K562 (cell line): ENCODE measurements at regions not wholly inside any gene's neighbourhood (a gene's known extent, or its start where the extent isn't known, plus 50 kb on each side); places are given as distances from the start of the nearest gene placed in this dataset.
A peak's percentile ranks its signal among the peaks of the same experiment; 100 is the strongest.

Experiments used
- CBX3 ChIP-seq, 2 experiments: IDR thresholded peaks; 1 replicate in 1 of 2; 2 replicates in 1 of 2; pipeline ENCODE4 v1.6.1; 2012; ENCODE audit warnings: inconsistent platforms in 2 of 2, low read length in 2 of 2, borderline replicate concordance in 1 of 2, control low read depth in 1 of 2
- CTBP1 ChIP-seq: fragments of 450-650 bp; IDR thresholded peaks from 2 replicates; pipeline ENCODE4 v1.6.1; 2016; ENCODE audit warnings: borderline replicate concordance
- DNMT1 ChIP-seq: fragments of 450-650 bp; IDR thresholded peaks from 2 replicates; pipeline ENCODE4 v1.6.1; 2016; ENCODE audit warnings: antibody characterized with exemption, mild to moderate bottlenecking
- ELF1 ChIP-seq: fragments of 200-800 bp; sonication (Bioruptor generic); IDR thresholded peaks from 2 replicates; pipeline ENCODE4 v1.6.1; 2016; ENCODE audit warnings: missing genetic modification characterization, missing compliant biosample characterization
- ELF2 ChIP-seq: fragments of 250-450 bp; sonication (Bioruptor Pico); IDR thresholded peaks from 2 replicates; pipeline ENCODE4 v1.5.0; 2021; ENCODE audit warnings: mild to moderate bottlenecking
- ETS2 ChIP-seq: IDR thresholded peaks from 2 replicates; pipeline ENCODE4 v1.6.1; 2016; ENCODE audit warnings: borderline replicate concordance, missing genetic modification characterization, mild to moderate bottlenecking, moderate library complexity, missing compliant biosample characterization; ENCODE audit not compliant: poor library complexity, severe bottlenecking
- FOS ChIP-seq: IDR thresholded peaks from 3 replicates; pipeline ENCODE4 v1.6.1; 2011; ENCODE audit not compliant: insufficient read length; ENCODE audit errors: extremely low read depth
- FOSL1 ChIP-seq: fragments of 200-800 bp; sonication (Bioruptor generic); conservative IDR thresholded peaks from 2 replicates; pipeline ENCODE4 v1.6.1; 2016; ENCODE audit warnings: missing genetic modification characterization, missing compliant biosample characterization
- FOXA3 ChIP-seq, 2 experiments: fragments of 450-650 bp in 1 of 2; sonication (generic) in 1 of 2; formaldehyde crosslinking; IDR thresholded peaks in 1 of 2; conservative IDR thresholded peaks in 1 of 2; 2 replicates each; pipeline versions ENCODE4 v1.4.0 to v1.8.0; 2020 to 2022; ENCODE audit warnings: mild to moderate bottlenecking in 2 of 2, missing genetic modification reagents in 1 of 2
- FOXJ3 ChIP-seq: sonication (generic); formaldehyde crosslinking; IDR thresholded peaks from 2 replicates; pipeline ENCODE4 v1.4.0; 2020; ENCODE audit warnings: mild to moderate bottlenecking, missing genetic modification reagents
- HDAC1 ChIP-seq, 2 experiments: fragments of 450-650 bp; IDR thresholded peaks; 2 replicates each; pipeline ENCODE4 v1.6.1; 2016 to 2017; ENCODE audit warnings: inconsistent platforms in 1 of 2, mild to moderate bottlenecking in 1 of 2, moderate library complexity in 1 of 2
- HDAC2 ChIP-seq: fragments of 450-650 bp; IDR thresholded peaks from 2 replicates; pipeline ENCODE4 v1.6.1; 2016; ENCODE audit warnings: mild to moderate bottlenecking
- HMG20A ChIP-seq: fragments of 450-650 bp; formaldehyde crosslinking; conservative IDR thresholded peaks from 2 replicates; pipeline ENCODE4 v1.4.0; 2020; ENCODE audit warnings: mild to moderate bottlenecking, mixed read lengths
- MAFG ChIP-seq: fragments of 450-650 bp; conservative IDR thresholded peaks from 2 replicates; pipeline ENCODE4 v1.6.1; 2016; ENCODE audit warnings: missing genetic modification characterization, missing compliant biosample characterization
- MEF2A ChIP-seq: IDR thresholded peaks from 2 replicates; pipeline ENCODE4 v1.6.1; 2011; ENCODE audit warnings: low read depth, mild to moderate bottlenecking, low read length, moderate library complexity; ENCODE audit not compliant: control insufficient read depth
- NCOA6 ChIP-seq: fragments of 450-650 bp; IDR thresholded peaks from 2 replicates; pipeline ENCODE4 v1.6.1; 2017; ENCODE audit warnings: mild to moderate bottlenecking
- RB1 ChIP-seq: fragments of 450-650 bp; IDR thresholded peaks from 2 replicates; pipeline ENCODE4 v1.6.1; 2017; ENCODE audit warnings: low read depth, mild to moderate bottlenecking
- TAF7 ChIP-seq: fragments of 450-650 bp; IDR thresholded peaks from 2 replicates; pipeline ENCODE4 v1.6.1; 2016; ENCODE audit warnings: missing genetic modification characterization, missing compliant biosample characterization
- TAL1 ChIP-seq: fragments of 450-650 bp; IDR thresholded peaks from 2 replicates; pipeline ENCODE4 v1.6.1; 2016; ENCODE audit warnings: mild to moderate bottlenecking
- TRIM28 ChIP-seq: fragments of 450-650 bp; IDR thresholded peaks from 2 replicates; pipeline ENCODE4 v1.6.1; 2017
- ZBTB1 ChIP-seq: sonication (generic); formaldehyde crosslinking; IDR thresholded peaks from 2 replicates; pipeline ENCODE4 v1.8.1; 2023; ENCODE audit warnings: missing genetic modification reagents, low read depth, mild to moderate bottlenecking, borderline replicate concordance
- ZC3H4 ChIP-seq: sonication (generic); formaldehyde crosslinking; IDR thresholded peaks from 2 replicates; pipeline ENCODE4 v1.9.0; 2021; ENCODE audit warnings: missing genetic modification reagents, borderline replicate concordance
- ZKSCAN1 ChIP-seq: fragments of 150-350 bp; IDR thresholded peaks from 2 replicates; pipeline ENCODE4 v1.6.1; 2016; ENCODE audit warnings: low read depth, low read length
- ZNF41 ChIP-seq: fragments of 250-450 bp; sonication (Bioruptor Pico); conservative IDR thresholded peaks from 2 replicates; pipeline ENCODE4 v1.4.0; 2020; ENCODE audit warnings: mild to moderate bottlenecking
- TF ChIP-seq, protein P1 (sequence below): fragments of 200-800 bp; sonication (Bioruptor generic); IDR thresholded peaks from 2 replicates; pipeline ENCODE4 v1.6.1; 2016; ENCODE audit warnings: missing genetic modification characterization, missing compliant biosample characterization
- TF ChIP-seq, protein P2 (sequence below): fragments of 250-450 bp; sonication (Bioruptor Pico); IDR thresholded peaks from 2 replicates; pipeline ENCODE4 v1.8.0; 2022; ENCODE audit warnings: inconsistent platforms, mild to moderate bottlenecking, moderate library complexity, borderline replicate concordance

DNA sequence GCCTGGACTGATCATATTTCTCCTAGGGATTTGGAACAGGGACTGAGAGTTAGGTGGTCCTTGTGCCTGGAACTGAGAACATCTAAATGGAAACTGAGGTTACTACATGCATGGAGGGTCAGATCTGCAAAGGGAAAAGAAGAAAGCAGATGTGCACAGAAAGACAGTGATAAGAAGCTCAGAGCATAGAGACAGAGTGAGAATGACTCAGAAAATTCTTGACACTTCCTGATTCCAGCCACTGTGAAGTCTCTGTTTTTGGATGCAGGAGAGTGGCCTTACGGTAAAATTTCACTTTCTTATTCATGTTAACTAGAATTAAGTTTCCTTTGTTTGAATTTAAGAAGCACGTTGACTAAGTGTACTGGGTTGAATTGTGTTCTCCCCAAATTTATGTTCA, 241.7 kb downstream of the TMEM26 start (continued):
- no peak for TF ChIP-seq FOS
- no peak for TF ChIP-seq ZBTB1 (CRISPR knock-in tag)
- no peak for TF ChIP-seq DNMT1
- TF ChIP-seq, protein P1, sequence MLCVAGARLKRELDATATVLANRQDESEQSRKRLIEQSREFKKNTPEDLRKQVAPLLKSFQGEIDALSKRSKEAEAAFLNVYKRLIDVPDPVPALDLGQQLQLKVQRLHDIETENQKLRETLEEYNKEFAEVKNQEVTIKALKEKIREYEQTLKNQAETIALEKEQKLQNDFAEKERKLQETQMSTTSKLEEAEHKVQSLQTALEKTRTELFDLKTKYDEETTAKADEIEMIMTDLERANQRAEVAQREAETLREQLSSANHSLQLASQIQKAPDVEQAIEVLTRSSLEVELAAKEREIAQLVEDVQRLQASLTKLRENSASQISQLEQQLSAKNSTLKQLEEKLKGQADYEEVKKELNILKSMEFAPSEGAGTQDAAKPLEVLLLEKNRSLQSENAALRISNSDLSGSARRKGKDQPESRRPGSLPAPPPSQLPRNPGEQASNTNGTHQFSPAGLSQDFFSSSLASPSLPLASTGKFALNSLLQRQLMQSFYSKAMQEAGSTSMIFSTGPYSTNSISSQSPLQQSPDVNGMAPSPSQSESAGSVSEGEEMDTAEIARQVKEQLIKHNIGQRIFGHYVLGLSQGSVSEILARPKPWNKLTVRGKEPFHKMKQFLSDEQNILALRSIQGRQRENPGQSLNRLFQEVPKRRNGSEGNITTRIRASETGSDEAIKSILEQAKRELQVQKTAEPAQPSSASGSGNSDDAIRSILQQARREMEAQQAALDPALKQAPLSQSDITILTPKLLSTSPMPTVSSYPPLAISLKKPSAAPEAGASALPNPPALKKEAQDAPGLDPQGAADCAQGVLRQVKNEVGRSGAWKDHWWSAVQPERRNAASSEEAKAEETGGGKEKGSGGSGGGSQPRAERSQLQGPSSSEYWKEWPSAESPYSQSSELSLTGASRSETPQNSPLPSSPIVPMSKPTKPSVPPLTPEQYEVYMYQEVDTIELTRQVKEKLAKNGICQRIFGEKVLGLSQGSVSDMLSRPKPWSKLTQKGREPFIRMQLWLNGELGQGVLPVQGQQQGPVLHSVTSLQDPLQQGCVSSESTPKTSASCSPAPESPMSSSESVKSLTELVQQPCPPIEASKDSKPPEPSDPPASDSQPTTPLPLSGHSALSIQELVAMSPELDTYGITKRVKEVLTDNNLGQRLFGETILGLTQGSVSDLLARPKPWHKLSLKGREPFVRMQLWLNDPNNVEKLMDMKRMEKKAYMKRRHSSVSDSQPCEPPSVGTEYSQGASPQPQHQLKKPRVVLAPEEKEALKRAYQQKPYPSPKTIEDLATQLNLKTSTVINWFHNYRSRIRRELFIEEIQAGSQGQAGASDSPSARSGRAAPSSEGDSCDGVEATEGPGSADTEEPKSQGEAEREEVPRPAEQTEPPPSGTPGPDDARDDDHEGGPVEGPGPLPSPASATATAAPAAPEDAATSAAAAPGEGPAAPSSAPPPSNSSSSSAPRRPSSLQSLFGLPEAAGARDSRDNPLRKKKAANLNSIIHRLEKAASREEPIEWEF: no peak
- no peak for TF ChIP-seq FOXJ3
- TF ChIP-seq MEF2A: no peak
- TF ChIP-seq ELF2 (CRISPR knock-in tag): no peak
- no peak for TF ChIP-seq ZKSCAN1
- peak; percentile 70 for TF ChIP-seq MAFG (tag)
- TF ChIP-seq HMG20A: no peak
- TF ChIP-seq ZNF41 (CRISPR knock-in tag): no peak
- TF ChIP-seq RB1: no peak
- TF ChIP-seq HDAC2: no peak
- no peak for TF ChIP-seq ZC3H4
- no peak for TF ChIP-seq FOXA3 (CRISPR knock-in tag; conservative IDR thresholded peaks at IDR 0.05 in 1 of 2, IDR thresholded peaks at IDR 0.05 in 1 of 2)
- TF ChIP-seq CTBP1: peak; percentile 50; the same call in 1 of the 2 replicates
- TF ChIP-seq TAL1: 0 out of 2 replicates have a peak, but pooled peaks have one; percentile 15
- TF ChIP-seq ETS2: no peak
- TF ChIP-seq ELF1: peak; percentile 66
- TF ChIP-seq NCOA6: no peak
- TF ChIP-seq, protein P2, sequence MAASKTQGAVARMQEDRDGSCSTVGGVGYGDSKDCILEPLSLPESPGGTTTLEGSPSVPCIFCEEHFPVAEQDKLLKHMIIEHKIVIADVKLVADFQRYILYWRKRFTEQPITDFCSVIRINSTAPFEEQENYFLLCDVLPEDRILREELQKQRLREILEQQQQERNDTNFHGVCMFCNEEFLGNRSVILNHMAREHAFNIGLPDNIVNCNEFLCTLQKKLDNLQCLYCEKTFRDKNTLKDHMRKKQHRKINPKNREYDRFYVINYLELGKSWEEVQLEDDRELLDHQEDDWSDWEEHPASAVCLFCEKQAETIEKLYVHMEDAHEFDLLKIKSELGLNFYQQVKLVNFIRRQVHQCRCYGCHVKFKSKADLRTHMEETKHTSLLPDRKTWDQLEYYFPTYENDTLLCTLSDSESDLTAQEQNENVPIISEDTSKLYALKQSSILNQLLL: no peak
- TF ChIP-seq TRIM28: no peak
- TF ChIP-seq FOSL1 (tag): peak; percentile 86
- TF ChIP-seq TAF7 (tag): no peak
- TF ChIP-seq CBX3 (IDR thresholded peaks at IDR 0.05; ENCODE audit: borderline replicate concordance in 1 of 2, low read length in 2 of 2): no peak
- no peak for TF ChIP-seq HDAC1 (IDR thresholded peaks at IDR 0.05)
